ENCODE measurements at regions not wholly inside any gene's neighbourhood (a gene's known extent, or its start where the extent isn't known, plus 50 kb on each side); places are given as distances from the start of the nearest gene placed in this dataset.
"Not testable (repeated sequence)": the region's sequence is repeated elsewhere in the genome, so short reads cannot be mapped to it uniquely, and the experiment has no call there.

DNA sequence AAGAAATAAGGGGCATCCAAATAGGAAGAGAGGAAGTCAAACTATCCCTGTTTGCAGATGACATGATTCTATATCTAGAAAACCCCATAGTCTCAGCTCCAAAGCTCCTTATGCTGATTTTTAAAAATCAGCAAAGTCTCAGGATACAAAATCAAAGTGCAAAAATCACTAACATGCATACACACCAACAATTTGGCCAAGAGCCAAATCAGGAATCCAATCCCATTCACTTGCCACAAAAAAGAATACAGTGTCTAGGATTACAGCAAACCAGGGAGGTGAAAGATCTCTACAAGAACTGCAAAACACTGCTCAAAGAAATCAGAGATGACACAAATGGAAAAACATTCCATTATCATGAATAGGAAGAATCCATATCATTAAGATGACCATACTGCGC is 155.8 kb upstream of the ARHGAP42 start:
- not testable (repeated sequence) for DNase-seq (ENCODE audit: low spot score)

DNA sequence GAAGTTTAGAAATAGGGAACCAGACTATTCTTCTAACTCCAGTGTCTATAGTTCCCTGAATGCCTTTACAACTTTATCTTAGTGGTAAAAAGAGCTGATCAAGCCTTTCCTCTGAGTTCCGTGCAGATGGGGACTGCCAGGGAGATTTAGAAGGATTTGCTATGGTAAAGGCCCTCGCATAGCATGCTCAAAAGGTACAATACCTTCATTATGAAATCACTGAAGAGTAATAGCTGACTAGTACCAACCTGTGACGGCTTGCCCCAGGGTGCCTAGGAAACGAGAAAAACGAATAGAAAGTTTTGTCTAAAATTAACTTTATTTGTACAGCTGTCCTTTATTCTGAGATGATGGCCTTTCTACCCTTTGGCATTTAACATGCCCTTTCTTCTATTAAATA is 150.1 kb upstream of the ARHGAP42 start:
- no peak for DNase-seq (ENCODE audit: low spot score)

DNA sequence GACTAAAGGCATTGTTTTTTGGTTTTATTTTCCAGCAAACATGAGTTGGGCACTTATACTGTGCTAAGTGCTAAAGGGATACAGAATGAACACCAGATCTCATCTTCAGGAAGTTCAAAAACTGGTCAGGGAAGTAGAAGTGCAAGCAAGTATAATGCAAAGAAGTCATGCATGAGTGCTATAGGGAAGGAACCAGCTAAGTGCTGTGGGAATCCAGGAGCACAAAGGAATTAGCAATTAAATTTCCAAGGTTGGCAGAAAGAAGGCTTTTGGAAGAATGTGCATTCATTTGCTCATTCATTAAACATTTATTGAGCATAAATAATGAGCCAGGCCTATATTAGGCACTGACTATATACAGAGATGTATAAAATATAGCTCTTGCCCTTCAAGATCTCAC is 143.7 kb upstream of the ARHGAP42 start:
- DNase-seq (ENCODE audit: low spot score): no peak

DNA sequence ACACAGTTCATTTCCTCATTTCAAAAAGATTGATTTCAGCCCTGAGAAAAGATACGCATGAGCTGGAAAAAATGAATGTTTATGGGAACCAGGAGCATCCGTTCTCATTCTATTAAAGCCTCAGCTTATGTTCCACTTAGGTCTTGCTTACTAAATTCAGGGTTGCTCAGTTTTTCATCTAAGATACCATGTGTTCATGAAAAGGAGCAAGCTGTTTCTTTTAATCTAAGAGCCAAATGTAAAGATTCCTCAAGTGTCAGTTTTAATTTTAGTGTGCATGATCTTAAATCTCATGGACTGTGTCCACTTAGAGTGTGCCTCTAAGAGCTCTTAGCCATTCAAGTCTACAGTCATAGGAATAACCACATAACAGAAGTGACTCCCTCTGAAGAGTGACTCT is 141.5 kb upstream of the ARHGAP42 start:
- DNase-seq (ENCODE audit: low spot score): no peak

DNA sequence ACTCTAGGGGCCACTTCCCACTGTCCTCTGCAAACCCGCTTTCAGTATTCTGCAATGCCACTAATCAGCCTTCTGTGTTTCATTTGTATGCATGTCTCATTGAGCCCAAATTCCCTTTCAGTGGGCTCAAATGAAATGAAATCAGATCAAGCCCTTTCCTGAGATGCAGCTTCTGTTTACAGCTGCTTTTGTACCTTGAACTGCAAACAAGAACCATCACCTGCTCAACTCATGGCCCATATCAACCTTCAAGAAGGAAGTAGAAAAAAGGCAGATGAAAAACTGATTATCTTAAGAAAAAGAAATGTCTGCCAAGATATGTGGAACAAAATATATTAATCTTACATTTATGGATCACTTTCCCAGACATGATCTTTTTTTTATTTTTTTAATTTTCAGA is 141.1 kb upstream of the ARHGAP42 start:
- DNase-seq (ENCODE audit: low spot score): no peak

DNA sequence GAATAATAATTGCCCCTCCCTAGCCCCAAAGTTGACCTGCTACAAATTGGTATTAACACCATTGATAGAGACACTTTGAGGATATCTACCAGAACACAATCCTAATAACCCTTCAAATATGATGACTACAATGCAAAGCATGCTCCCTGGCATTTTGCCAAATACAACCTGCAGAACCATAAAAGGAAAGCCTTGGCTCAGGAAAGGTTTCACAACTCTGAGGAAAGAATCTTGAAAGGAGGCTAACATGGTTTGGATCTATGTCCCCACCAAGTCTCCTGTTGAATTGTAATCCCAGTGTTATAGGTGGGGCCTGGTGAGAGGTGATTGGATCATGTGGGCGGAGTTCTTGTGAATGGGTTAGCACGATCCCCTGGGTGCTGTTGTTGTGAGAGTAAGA is 140.4 kb upstream of the ARHGAP42 start:
- DNase-seq (ENCODE audit: low spot score): peak; percentile 71

DNA sequence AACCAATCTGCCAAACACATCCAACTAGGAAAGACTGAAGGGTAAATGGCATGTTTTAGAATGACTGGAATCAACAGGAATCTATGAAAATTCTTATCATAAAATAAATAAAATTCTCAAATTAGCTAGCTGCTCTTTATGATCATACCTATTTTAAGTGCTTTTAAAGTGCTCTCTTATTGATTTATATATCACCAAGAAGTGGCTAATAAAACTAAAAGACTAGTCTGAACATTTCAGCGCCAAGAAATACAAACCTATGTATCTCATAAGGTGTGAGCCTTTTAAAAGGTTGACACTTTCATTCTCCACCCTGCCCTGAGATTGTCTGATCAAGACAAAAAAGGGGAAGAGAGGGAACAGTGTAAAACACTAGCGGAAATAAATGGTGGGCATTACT is 136.8 kb upstream of the ARHGAP42 start:
- DNase-seq (ENCODE audit: low spot score): no peak

DNA sequence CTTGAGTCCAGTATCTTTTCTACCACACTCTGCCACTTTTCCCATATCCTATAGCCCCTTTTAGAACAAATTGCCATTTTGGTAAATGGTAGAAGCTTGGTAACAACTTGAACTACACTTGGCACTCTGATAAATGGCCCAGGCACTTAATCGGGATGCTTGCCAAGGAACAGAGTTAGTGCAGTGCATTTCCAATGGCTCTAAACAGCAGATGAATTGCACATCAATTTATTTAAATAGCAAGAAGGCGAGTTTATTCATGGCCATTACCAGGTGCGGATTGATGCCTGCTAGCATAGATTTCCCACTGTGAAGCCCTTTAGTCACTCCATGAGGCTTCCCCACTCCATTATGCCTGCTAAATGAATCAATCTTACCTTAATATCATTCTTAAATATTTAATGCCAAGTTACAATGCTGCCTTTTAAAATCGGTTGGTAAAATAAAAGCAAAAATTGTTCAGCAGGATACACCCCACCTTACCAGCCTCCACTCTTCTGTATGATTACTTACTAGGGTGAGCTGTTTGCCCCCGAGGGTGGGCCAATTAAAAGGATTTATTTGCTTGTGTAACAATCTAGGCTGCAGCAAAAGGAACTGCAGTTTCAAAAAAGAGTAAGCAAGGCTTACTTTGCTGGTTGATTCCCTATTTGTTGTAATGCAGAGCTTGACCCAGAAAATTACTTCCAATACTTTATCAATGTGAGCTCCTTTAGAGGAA is 136.0 kb upstream of the ARHGAP42 start:
- no peak for DNase-seq (ENCODE audit: low spot score)

DNA sequence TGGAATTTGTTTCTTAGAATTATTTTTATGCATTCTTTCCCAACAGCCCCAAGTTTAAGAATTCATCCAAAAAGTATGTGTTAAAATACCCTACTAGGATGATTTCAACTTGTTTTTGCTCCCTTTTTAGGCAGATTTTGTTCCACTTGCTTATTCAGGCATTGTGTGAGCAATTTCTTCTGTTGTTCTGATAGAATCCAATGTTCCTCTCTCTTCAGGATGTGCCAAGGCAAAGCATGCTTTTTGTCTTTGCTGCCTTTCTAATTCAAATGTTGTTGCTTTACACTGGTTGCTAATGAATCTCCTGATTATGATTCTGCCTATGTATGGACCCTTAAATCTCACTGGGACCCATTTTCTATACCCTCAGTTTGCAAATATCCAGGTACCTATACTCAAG is 131.2 kb upstream of the ARHGAP42 start:
- DNase-seq (ENCODE audit: low spot score): no peak

DNA sequence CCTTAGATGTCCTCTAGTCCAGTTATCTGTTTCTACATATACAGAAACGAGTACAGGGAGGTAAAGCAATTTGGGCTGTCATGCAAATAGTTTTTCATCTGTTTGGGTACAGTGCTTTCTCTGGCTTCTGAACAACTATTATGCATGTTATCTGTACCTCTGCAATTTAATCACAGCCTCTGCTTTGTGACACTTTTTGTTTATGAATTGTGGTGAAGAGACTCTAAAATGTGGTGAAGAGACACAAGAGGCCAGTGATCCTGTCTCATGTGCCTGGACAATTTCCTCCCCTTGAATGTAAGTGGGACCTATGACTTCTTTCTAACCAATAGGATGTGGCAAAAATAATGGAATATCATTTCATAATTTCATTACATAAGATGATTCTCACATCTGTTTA is 130.3 kb upstream of the ARHGAP42 start:
- no peak for DNase-seq (ENCODE audit: low spot score)

DNA sequence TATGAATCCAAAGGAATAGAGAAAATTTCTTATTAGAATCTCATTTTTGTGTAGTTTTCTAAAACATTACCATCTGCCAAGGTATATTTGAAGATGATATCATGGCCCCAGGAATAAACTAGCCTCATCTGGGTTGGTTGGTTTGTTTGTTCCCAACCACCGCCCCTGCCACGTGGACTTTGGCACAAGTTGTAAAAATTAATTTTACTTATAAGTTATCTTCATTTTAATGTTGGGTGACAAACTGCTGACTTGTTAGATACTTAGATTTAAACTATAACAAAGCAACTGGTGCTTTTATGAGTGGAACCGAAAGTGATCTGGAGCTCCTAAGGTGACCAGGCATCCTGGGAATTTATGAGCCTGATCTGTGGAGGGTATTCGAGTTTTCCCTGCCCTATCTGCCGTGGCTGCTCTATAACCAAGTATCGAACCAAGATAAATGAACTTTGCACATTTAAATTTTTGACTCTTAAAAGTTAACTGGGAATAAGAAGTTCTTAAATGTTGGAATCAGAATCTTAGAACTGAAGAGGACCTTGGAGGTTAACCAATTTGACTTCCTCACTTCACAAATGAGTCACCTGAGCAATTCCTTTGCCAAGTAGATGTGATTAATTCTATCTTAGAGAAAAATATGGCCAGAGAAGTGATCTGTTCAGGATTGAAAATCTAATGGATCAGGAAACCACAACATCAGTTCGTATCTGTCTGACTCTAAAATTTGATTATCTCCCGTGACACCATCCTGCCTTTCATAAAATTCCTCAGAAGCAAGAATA is 129.1 kb upstream of the ARHGAP42 start:
- peak; percentile 24 for DNase-seq (ENCODE audit: low spot score)

DNA sequence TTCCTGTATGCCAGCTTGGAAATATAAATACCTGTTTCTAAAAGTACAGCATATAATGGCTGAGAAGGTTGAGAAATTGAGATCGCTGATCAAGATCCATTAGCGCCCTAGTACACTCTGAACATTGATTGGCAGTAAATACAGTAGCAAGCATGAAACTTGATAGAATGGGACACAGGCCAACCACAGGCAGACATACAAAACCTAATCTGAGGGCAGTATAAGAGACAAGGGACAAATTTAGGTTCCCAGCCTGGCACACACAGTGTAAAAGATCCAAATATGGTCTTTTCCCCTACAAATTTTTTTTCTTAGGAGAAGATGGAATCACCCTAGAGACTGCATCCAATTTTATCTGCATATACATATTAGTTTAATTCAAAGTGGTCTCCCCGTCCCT is 126.5 kb upstream of the ARHGAP42 start:
- DNase-seq (ENCODE audit: low spot score): no peak

DNA sequence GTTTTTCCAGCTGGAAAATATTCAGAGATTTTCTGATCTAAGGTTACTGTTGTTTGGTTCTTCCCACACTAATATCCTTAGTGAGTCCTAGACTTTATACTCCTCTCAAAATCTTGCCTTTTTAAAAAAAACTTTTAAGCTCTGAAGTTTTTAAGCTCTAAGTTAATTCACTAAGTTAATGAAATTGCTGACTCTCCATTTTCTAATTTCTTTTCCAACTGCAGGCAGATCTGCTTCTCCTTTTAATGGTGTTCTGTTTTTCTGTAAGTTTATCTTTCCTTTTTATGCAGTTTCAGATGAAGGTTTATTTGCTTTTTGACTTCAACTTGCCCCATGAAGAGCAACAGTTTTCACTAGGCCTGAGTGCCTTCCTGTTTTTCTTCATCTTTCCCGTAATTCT is 125.8 kb upstream of the ARHGAP42 start:
- DNase-seq (ENCODE audit: low spot score): no peak

DNA sequence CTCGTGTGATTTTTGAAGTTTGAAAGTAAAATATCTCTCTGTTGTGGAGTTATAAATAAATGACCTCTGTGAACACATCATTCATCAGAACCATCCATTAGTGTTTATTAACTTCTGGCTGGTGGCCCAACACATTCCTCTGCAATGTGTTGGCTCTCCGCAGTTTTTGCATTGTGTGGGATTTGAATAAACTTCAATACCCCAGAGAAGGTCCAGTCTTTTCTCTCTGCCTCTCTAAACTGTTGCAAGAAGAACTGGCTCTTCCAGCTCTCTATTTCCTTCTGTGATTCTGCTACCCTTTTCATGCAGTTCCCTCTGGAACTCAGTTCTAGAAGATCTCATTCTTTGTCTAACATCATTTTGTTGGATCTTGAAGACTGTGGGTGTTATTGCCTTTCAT is 125.0 kb upstream of the ARHGAP42 start:
- DNase-seq (ENCODE audit: low spot score): no peak

DNA sequence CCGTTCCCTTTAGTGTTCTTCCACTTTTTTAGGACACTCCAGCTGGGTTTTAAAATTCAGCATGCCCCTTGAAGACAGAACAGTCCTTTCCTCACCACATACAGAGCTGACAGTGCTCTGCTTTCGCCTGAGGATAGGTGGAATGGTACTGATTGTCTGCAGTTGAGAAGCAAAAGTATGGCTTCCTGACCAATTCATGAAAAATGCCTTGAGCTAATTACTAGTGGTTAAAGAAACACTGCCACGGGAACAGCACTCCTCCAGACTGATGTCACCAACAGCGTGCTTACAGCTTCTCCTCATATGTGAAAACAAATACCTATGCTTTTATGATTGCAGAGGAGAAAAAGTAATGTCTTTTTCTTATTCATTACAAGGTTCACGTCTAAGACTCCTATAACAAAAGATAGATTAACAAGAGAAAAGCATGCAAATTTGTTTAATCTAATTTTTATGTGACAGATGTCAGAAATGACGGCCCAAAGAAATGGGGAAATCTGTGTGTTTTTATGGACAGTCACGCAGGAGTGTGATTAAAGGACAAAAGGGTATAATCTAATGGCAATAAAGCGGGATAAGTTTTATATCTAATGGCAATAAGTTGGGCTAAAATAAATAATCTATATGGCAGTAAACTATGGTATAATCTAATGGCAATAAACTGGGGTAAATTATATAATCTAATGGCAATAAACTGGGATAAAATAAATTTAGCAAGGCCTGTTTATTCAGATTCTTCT is 123.4 kb upstream of the ARHGAP42 start:
- DNase-seq (ENCODE audit: low spot score): no peak

DNA sequence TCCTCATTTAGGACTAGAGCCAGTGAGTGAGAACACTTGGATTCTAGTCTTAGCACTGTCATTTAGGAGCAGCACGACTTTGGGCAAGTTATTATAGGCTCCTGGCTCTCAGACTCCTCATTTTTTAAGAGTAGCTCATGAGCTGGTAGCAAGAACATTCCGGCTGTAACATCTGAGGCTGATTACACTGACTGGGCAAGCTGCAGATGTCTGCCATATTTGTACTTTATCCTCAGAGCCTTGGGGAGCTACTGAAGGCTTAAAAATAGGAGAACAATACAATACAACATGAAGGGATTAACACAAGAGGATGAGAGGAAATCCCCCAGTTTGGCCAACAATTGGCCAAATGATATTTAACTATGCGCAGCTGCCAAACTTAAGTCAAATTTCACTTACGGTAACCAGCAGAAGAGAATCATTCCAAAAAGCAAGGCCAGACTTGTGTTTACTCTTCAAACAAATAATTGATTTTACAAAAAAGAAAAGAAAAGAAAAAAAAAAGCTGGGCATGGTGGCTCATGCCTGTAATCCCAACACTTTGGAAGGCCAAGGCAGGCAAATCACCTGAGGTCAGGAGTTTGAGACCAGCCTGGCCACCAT is 113.1 kb upstream of the ARHGAP42 start:
- DNase-seq (ENCODE audit: low spot score): no peak

DNA sequence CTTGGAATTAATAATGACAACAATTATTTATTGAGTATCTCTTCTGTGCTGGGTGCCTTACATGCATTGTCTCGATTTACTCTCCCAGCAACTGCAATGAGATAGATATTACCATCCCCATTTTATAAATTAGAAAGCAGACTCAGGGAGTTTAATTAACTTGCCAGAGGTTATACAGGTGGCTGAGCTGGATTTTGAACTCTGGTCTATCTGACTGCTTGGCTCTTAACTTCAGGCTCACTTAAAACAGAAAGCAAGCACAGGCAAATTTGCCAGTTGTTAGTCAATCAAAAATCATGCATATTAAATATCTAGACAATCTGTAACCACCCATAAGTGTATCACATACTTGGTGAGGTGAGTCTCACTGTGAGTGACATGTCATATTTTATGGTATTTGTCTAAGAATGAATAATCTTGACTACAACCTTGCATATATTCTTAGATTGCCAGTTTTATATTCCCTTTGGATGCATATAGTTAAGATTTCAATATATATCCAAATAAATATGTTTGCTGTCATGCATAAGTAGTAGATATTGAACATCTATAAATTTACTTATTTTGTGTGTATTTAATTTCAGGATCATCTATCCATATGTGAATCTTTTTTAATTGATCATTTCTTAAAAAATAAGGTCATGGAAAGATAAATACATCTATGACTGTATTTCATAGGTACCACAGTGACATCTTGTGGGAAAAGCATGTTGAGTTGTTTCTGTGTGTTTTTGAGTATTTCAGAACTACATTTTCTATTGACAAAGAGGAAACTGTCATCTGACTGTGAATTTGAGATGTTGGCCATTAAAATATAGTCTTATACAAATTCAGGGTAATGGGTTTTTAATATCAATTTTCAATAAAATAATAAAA is 112.0 kb upstream of the ARHGAP42 start:
- DNase-seq (ENCODE audit: low spot score): no peak

DNA sequence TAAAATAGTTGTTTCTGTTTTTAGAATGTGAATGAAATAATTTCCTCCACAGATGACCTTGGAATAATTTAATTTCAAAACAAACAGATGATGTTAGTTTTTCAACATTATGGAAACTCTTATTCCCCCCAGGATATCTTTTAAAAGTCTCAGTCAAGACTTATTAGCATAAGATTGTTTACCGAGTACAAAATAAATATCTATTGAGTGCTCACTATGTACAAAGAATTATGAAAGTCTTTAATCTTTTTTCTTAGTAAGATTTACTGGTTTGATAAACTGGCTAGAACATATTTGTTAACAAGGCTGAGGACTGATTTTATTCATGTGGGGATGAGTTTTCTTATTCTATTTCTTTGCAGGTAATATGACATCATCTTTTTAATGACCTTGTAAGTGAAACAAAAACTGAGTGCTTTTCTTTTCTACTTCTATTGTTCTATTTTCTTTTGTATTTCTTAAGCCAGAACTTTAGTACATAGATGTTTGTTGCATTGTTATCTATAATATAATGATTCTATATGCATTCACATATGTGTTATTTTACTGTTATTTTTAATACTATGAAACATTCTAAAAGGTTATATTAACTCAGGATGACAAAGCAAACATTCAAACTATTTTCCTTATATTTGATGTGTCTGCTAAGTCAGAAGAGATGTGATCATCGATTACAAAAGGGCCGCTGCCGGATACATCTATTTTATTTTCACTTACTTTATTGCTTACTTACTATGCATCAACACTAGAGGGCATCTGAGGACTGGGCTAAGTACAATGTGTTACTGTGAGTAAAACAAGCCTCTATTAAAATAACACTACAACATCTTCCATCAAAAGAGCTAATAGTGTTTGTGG is 111.0 kb upstream of the ARHGAP42 start:
- DNase-seq (ENCODE audit: low spot score): peak; percentile 64

DNA sequence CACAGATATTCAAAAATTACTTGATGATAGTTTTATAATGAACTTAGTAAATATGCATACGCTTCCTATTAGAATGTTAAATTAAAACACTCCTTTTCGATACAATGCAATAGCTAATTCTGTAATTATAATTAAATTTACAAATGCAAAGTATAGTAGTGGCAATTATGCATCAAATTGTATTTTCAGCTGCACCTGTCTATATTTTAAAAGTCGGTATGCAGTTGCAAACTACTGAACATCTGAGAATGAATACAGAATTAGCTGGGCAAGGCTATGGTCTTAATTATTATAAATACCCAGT is 110.4 kb upstream of the ARHGAP42 start:
- no peak for DNase-seq (ENCODE audit: low spot score)

DNA sequence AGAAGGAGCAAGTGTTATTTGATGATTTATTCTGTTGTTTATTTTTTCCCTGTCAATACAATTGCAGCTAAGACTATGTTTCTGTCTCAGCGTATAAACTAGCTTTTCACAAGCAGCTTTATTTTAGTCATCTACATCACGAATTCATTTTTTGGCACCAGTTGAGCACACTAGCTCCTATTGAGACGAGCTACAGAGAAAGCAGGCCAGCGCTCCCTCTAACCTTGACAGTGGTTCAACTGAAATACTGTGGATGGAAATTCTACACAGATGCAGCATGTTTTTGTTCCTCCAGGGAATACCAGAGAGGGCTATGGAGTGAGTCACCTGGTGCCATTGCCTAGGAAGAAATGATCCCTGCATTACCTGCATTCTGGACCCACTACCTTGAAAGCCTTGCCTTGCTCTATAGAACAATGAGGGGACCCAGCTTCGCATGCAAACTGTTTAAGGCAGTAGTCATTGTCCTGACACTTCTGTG is 108.2 kb upstream of the ARHGAP42 start:
- no peak for DNase-seq (ENCODE audit: low spot score)

DNA sequence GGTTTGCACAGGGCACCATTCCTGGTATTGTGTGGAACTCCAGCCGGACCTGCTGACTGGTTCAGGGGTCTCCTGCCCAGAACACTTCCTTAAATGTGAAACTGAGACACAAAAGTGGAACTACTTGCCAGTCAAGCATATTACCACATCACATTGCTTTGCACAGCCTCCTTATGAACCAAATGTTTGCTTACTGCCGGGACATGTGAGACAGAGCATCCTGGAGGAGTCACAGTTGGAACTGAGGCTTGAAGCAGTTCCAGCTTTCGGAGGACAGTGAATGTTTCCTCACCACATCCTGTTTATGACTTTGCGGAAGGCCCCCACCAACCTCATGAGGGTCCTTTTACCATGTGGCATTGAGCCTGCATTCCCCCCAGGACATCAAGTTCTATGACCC is 105.8 kb upstream of the ARHGAP42 start:
- no peak for DNase-seq (ENCODE audit: low spot score)
